HEK293 (cell line): ENCODE measurements at regions not wholly inside any gene's neighbourhood (a gene's known extent, or its start where the extent isn't known, plus 50 kb on each side); places are given as distances from the start of the nearest gene placed in this dataset.

Experiments used
- CTCF ChIA-PET: fragments of 350-600 bp; formaldehyde crosslinking; extraction: SDS; loops from one replicate; lab custom pipeline; 2021; ENCODE audit warnings: antibody characterized with exemption; lab: Yijun Ruan, JAX
- POLR2A ChIA-PET: fragments of 300-600 bp; formaldehyde crosslinking; extraction: SDS; loops from one replicate; lab custom pipeline; 2020; ENCODE audit warnings: antibody characterized with exemption, inconsistent platforms; lab: Yijun Ruan, JAX
- H3K27ac ChIP-seq: fragments of 200-500 bp; sonication (Bioruptor generic); 2 replicates; pipeline ENCODE4 v1.5.1; 2014; ENCODE audit warnings: low read depth, low read length, control low read depth, inconsistent platforms; ENCODE audit errors: extremely low read depth
- H3K36me3 ChIP-seq, 2 experiments: fragments of 200-500 bp in 1 of 2; sonication (Bioruptor generic) in 1 of 2; 1 replicate in 1 of 2; 2 replicates in 1 of 2; pipeline ENCODE4 v1.5.1; 2014 to 2017; ENCODE audit warnings: inconsistent platforms in 2 of 2, low read length in 2 of 2; ENCODE audit not compliant: control insufficient read depth in 2 of 2, insufficient read depth in 1 of 2
- H3K4me1 ChIP-seq: fragments of 200-500 bp; sonication (Bioruptor generic); 2 replicates; pipeline ENCODE4 v1.5.1; 2014; ENCODE audit warnings: mild to moderate bottlenecking, low read length, inconsistent platforms; ENCODE audit not compliant: control insufficient read depth, insufficient read depth
- H3K4me3 ChIP-seq: 2 replicates; pipeline ENCODE4 v1.5.1; 2011; ENCODE audit warnings: low read depth, mild to moderate bottlenecking, control low read depth, low read length, moderate library complexity
- H3K9me3 ChIP-seq: fragments of 200-500 bp; sonication (Bioruptor generic); 2 replicates; pipeline ENCODE4 v1.5.1; 2014; ENCODE audit warnings: low read depth, low read length, inconsistent platforms; ENCODE audit not compliant: control insufficient read depth, insufficient read depth
- FEZF1 ChIP-seq: fragments of 450-650 bp; formaldehyde crosslinking; IDR thresholded peaks from 2 replicates; pipeline ENCODE4 v1.5.1; 2016; ENCODE audit warnings: missing biosample characterization, missing genetic modification characterization
- KLF7 ChIP-seq: fragments of 450-650 bp; formaldehyde crosslinking; IDR thresholded peaks from 2 replicates; pipeline ENCODE4 v1.5.1; 2016; ENCODE audit warnings: missing biosample characterization, missing genetic modification characterization, borderline replicate concordance
- MZF1 ChIP-seq: fragments of 450-650 bp; formaldehyde crosslinking; IDR thresholded peaks from 2 replicates; pipeline ENCODE4 v1.5.1; 2017; ENCODE audit warnings: missing biosample characterization, missing genetic modification characterization, borderline replicate concordance
- SALL2 ChIP-seq: fragments of 450-650 bp; formaldehyde crosslinking; IDR thresholded peaks from 2 replicates; pipeline ENCODE4 v1.5.0; 2017; ENCODE audit warnings: missing biosample characterization, mild to moderate bottlenecking, missing genetic modification characterization, borderline replicate concordance
- ZNF114 ChIP-seq: fragments of 450-650 bp; formaldehyde crosslinking; IDR thresholded peaks from 2 replicates; pipeline ENCODE4 v1.5.0; 2017; ENCODE audit warnings: missing biosample characterization, missing genetic modification characterization
- ZNF19 ChIP-seq: fragments of 450-650 bp; formaldehyde crosslinking; IDR thresholded peaks from 2 replicates; pipeline ENCODE4; 2016; ENCODE audit warnings: missing biosample characterization, missing genetic modification characterization, low read depth
- ZNF221 ChIP-seq: fragments of 450-650 bp; formaldehyde crosslinking; IDR thresholded peaks from 2 replicates; pipeline ENCODE4 v1.5.1; 2017; ENCODE audit warnings: missing biosample characterization, missing genetic modification characterization, borderline replicate concordance
- ZNF350 ChIP-seq: fragments of 450-650 bp; formaldehyde crosslinking; IDR thresholded peaks from 2 replicates; pipeline ENCODE4 v1.5.0; 2017; ENCODE audit warnings: missing biosample characterization, mild to moderate bottlenecking, missing genetic modification characterization
- ZNF510 ChIP-seq: fragments of 450-650 bp; formaldehyde crosslinking; IDR thresholded peaks from 2 replicates; pipeline ENCODE4 v1.5.1; 2018; ENCODE audit warnings: mild to moderate bottlenecking, missing genetic modification characterization, missing biosample characterization; ENCODE audit not compliant: insufficient replicate concordance
- ZNF548 ChIP-seq: fragments of 450-650 bp; formaldehyde crosslinking; IDR thresholded peaks from 2 replicates; pipeline ENCODE4 v1.5.1; 2016; ENCODE audit warnings: missing biosample characterization, missing genetic modification characterization
- ZNF654 ChIP-seq: fragments of 450-650 bp; formaldehyde crosslinking; IDR thresholded peaks from 2 replicates; pipeline ENCODE4 v1.5.1; 2016; ENCODE audit warnings: low read depth, missing biosample characterization, missing genetic modification characterization
- ZNF792 ChIP-seq: fragments of 450-650 bp; formaldehyde crosslinking; IDR thresholded peaks from 2 replicates; pipeline ENCODE4 v1.5.1; 2016; ENCODE audit warnings: missing biosample characterization, missing genetic modification characterization
- TF ChIP-seq, protein P1 (sequence below): fragments of 450-650 bp; formaldehyde crosslinking; IDR thresholded peaks from 2 replicates; pipeline ENCODE4 v1.5.1; 2016; ENCODE audit warnings: missing biosample characterization, missing genetic modification characterization
- TF ChIP-seq, protein P2 (sequence below): fragments of 450-650 bp; formaldehyde crosslinking; IDR thresholded peaks from 2 replicates; pipeline ENCODE4 v1.5.1; 2016; ENCODE audit warnings: missing biosample characterization, missing genetic modification characterization

DNA sequence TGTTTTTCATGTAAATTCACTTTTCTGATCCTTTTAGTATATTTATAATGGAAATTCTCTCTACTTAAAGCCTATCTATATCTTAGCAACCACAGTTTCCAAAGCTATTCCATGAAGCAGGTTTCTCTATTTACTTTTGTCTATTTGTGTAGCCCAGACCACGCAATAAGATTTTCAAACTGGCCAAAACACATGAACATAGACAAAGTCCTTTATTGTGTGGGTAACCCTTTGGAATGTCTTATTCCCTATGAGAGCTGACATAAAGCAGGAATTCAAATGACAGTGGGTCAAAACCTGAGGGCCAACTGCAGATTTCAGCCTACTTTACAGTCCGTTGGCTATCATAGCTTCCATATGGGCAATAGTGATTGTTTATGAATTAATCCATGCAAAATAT, 252.6 kb downstream of the LTN1 start:
- POLR2A ChIA-PET, result no interaction called here
- Histone ChIP-seq H3K36me3 (no peaks in the 10 kb centered on the region), H3K9me3 (no peaks in the 10 kb centered on the region), H3K4me1 (no peaks in the 10 kb centered on the region)
- CTCF ChIA-PET, result interaction anchor here (0.6 to 1.2 kb wide), 5 partner anchors 223 to 1889 kb away, joined by 3 to 5 read pairs (median 3); no protein-coding TSS in a partner anchor
- no peak for TF ChIP-seq ZNF654
- no peak for TF ChIP-seq FEZF1 (tag by site-specific recombination)
- no peak for TF ChIP-seq MZF1 (tag by site-specific recombination)
- TF ChIP-seq, all 188 proteins: peak for 0
- Histone ChIP-seq H3K4me3 (no peak overlapping the region), H3K27ac (no peak overlapping the region)

DNA sequence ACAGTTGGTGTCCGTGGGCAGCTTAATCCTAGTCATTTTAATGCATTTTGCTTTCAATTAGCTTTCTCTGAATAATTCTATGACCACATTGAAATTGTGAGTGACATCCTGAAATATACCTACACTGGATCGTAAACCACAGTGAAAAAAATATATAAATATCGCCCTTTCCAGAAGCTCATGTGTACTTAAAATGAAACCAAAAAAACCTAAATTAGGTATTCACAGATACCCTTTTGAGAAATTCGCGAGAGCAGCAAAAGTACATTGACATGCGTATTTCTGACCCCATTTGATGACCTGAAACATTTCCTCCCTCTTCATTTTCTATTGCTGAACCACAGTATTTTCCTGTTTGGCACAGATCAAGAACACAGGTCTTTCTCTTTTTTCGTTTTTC, 253.8 kb downstream of the LTN1 start:
- Histone ChIP-seq H3K9me3 (no peaks in the 10 kb centered on the region), H3K4me3 (no peak overlapping the region), H3K4me1 (no peaks in the 10 kb centered on the region), H3K36me3 (no peaks in the 10 kb centered on the region), H3K27ac (no peak overlapping the region)
- TF ChIP-seq KLF7 (tag by site-specific recombination), result no peak
- ChIA-PET CTCF (interaction anchor here (0.6 kb wide), 1 partner anchor 25 kb away, joined by 3 read pairs; no protein-coding TSS in a partner anchor), POLR2A (no interaction called here)

DNA sequence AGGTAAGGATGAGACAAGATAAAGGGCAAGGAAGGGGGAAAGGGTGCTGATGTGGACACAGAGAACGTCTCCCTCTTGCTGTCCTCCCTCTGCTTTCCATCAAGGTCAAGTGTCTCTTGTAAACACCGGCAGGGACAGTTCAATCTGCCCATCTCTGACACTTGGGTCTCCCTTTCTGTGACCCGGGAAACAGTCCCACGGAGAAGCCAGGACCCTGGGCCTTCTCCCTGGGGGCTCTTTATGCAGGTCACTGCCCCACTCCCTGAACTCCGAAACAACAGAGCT, 254.3 kb downstream of the LTN1 start:
- no peak overlapping the region for H3K4me3 ChIP-seq
- ChIA-PET POLR2A (interaction anchor here (1.5 kb wide), 1 partner anchor 1894 kb away, joined by 3 read pairs; no protein-coding TSS in a partner anchor), CTCF (interaction anchor here (0.5 to 1.7 kb wide), 4 partner anchors 8 to 402 kb away, joined by 3 to 10 read pairs (median 3); no protein-coding TSS in a partner anchor)
- no peaks in the 10 kb centered on the region for H3K4me1 ChIP-seq
- no peak overlapping the region for H3K27ac ChIP-seq
- TF ChIP-seq ZNF114 (tag by site-specific recombination) (no peak), ZNF510 (no peak), ZNF221 (tag by site-specific recombination) (no peak), ZNF19 (tag by site-specific recombination) (no peak), ZNF548 (tag by site-specific recombination) (no peak), SALL2 (tag by site-specific recombination) (no peak)
- TF ChIP-seq, protein P1, sequence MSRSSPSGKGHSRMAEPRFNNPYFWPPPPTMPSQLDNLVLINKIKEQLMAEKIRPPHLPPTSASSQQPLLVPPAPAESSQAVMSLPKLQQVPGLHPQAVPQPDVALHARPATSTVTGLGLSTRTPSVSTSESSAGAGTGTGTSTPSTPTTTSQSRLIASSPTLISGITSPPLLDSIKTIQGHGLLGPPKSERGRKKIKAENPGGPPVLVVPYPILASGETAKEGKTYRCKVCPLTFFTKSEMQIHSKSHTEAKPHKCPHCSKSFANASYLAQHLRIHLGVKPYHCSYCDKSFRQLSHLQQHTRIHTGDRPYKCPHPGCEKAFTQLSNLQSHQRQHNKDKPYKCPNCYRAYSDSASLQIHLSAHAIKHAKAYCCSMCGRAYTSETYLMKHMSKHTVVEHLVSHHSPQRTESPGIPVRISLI (tag by site-specific recombination), result no peak
- TF ChIP-seq, protein P2, sequence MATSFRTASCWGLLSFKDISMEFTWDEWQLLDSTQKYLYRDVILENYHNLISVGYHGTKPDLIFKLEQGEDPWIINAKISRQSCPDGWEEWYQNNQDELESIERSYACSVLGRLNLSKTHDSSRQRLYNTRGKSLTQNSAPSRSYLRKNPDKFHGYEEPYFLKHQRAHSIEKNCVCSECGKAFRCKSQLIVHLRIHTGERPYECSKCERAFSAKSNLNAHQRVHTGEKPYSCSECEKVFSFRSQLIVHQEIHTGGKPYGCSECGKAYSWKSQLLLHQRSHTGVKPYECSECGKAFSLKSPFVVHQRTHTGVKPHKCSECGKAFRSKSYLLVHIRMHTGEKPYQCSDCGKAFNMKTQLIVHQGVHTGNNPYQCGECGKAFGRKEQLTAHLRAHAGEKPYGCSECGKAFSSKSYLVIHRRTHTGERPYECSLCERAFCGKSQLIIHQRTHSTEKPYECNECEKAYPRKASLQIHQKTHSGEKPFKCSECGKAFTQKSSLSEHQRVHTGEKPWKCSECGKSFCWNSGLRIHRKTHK (tag by site-specific recombination), result no peak
- no peaks in the 10 kb centered on the region for H3K9me3 ChIP-seq
- no peaks in the 10 kb centered on the region for H3K36me3 ChIP-seq

DNA sequence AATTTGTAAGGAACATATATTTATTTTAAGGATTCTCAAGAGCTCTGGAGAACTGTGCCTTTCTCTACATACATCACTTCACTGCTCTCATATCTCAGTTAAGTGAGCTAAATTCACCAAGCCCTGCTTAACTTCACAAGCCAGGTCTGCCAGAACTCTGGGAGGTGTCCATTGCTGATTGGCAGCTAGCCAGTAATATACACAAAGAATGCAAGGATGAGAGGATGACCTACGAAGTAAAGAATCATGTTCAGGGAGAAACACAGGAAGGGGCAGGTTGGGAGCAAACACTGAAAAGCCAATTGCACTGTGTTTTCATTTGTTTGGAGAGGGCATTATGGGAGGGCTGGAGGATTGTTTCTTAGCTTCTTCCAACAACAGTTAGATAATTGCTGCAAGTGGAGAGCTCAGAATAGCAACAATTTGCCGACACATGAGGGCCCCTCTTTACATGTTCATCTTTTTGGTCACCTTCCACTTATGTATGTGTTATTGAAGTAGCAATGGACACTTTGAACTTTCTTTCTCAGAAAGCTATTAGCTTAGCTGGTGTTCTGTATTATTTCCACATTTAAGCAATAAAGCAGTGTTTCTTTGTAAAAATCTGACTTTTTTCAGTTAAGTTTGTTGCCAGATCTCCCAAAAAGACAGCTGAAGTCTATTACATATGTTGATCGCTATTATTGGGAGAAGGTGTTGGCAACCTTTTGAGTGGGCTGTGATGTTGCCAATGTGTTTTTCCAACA, 254.8 kb downstream of the LTN1 start:
- POLR2A ChIA-PET, result interaction anchor here (1.5 kb wide), 1 partner anchor 1893 kb away, joined by 3 read pairs; no protein-coding TSS in a partner anchor
- CTCF ChIA-PET, result interaction anchor here (0.5 to 1.7 kb wide), 6 partner anchors 8 to 1022 kb away, joined by 3 to 10 read pairs (median 3); no protein-coding TSS in a partner anchor
- H3K4me3 ChIP-seq, result no peak overlapping the region
- H3K36me3 ChIP-seq, result no peaks in the 10 kb centered on the region
- H3K4me1 ChIP-seq, result no peaks in the 10 kb centered on the region
- TF ChIP-seq ZNF792, result no peak
- peak; percentile 40; the same call in 1 of the 2 replicates for TF ChIP-seq ZNF350 (tag by site-specific recombination)
- TF ChIP-seq, all 188 proteins: peak for 1
- no peak overlapping the region for H3K27ac ChIP-seq
- no peaks in the 10 kb centered on the region for H3K9me3 ChIP-seq
